Natural killer cell (primary cell): ENCODE measurements at regions not wholly inside any gene's neighbourhood (a gene's known extent, or its start where the extent isn't known, plus 50 kb on each side); places are given as distances from the start of the nearest gene placed in this dataset.
A peak's percentile ranks its signal among the peaks of the same experiment; 100 is the strongest.

Source experiments
- ATAC-seq, 3 donors: fragments of 150-1000 bp in 2 of 3; fragments of 200-7000 bp in 1 of 3; cut with Tn5 transposase; 1 replicate in 1 of 3; 2 replicates in 2 of 3; pipeline ENCODE4 v1.10.0; 2021; ENCODE audit warnings: mild to moderate bottlenecking in 2 of 3, moderate library complexity in 2 of 3
- DNase-seq, 2 donors: peaks; one replicate each; pipeline versions ENCODE4 v3.0.0 to v3.0.0-alpha.2; 2013 to 2021; ENCODE audit warnings: mixed read lengths in 1 of 2
- H3K27ac ChIP-seq: one replicate; pipeline ENCODE4 v1.5.1; 2013; ENCODE audit warnings: mild to moderate bottlenecking, low read length
- H3K27me3 ChIP-seq: one replicate; pipeline ENCODE4 v1.6.1; 2013; ENCODE audit warnings: low read length; ENCODE audit not compliant: control insufficient read depth, insufficient read depth
- H3K36me3 ChIP-seq: one replicate; pipeline ENCODE4 v1.6.1; 2013; ENCODE audit warnings: low read length; ENCODE audit not compliant: control insufficient read depth, insufficient read depth
- H3K4me1 ChIP-seq: one replicate; pipeline ENCODE4 v1.6.1; 2013; ENCODE audit warnings: low read length; ENCODE audit not compliant: control insufficient read depth, insufficient read depth
- H3K4me3 ChIP-seq: one replicate; pipeline ENCODE4 v1.5.1; 2013; ENCODE audit warnings: low read length
- H3K9me3 ChIP-seq: one replicate; pipeline ENCODE4 v1.6.1; 2013; ENCODE audit warnings: low read length; ENCODE audit not compliant: control insufficient read depth, insufficient read depth
- H3K27ac Mint-ChIP-seq, 2 donors: one replicate each; pipeline ENCODE4 v1.8.0; 2022; ENCODE audit warnings: mild to moderate bottlenecking in 2 of 2, mixed read lengths in 2 of 2, moderate library complexity in 1 of 2
- H3K27me3 Mint-ChIP-seq, 2 donors: one replicate each; pipeline ENCODE4 v1.8.0; 2022; ENCODE audit warnings: low read depth in 2 of 2, mixed read lengths in 2 of 2
- H3K36me3 Mint-ChIP-seq: one replicate; pipeline ENCODE4 v1.8.0; 2022; ENCODE audit warnings: mixed read lengths
- H3K4me1 Mint-ChIP-seq, 2 donors: one replicate each; pipeline ENCODE4 v1.8.0; 2022; ENCODE audit warnings: mixed read lengths in 2 of 2
- H3K4me3 Mint-ChIP-seq: one replicate; pipeline ENCODE4 v1.8.0; 2022; ENCODE audit warnings: mild to moderate bottlenecking, moderate library complexity, mixed read lengths
- H3K9me3 Mint-ChIP-seq, 2 donors: one replicate each; pipeline ENCODE4 v1.8.0; 2022; ENCODE audit warnings: mixed read lengths in 2 of 2
- WGBS: methylation state at CpG from one replicate; pipeline ENCODE4 v1.1.7; 2013; ENCODE audit warnings: missing lambda C conversion rate; ENCODE audit not compliant: insufficient coverage; 5-methylcytosine and 5-hydroxymethylcytosine counted together
- intact Hi-C: fragments of 100-400 bp; cut with micrococcal nuclease; formaldehyde crosslinking; loops from one replicate; pipeline ENCODE4 v1.14.2; 2022
- TF ChIP-seq, protein P1 (sequence below): fragments of 200-600 bp; IDR thresholded peaks from one replicate; pipeline ENCODE4 v1.8.0; 2022; ENCODE audit warnings: antibody characterized with exemption

GRCh38 chr13:29940715-29941114 is 90.3 kb upstream of the UBL3 start:
- H3K27ac ChIP-seq, result no peak overlapping the region
- H3K4me1 ChIP-seq, result peaks cover 13% of the 10 kb centered on the region
- 100% methylated on average over 1 of the region's 1 CpG for WGBS
- ATAC-seq, result no peak
- Mint-ChIP-seq H3K9me3 (no peaks in the 10 kb centered on the region), H3K27ac (no peak overlapping the region), H3K27me3 (peaks cover 0 to 16% of the 10 kb centered on the region in 2 donors), H3K4me1 (peaks cover 16 to 18% of the 10 kb centered on the region in 2 donors), H3K36me3 (no peaks in the 10 kb centered on the region), H3K4me3 (no peak overlapping the region)
- H3K27me3 ChIP-seq, result no peaks in the 10 kb centered on the region
- H3K9me3 ChIP-seq, result no peaks in the 10 kb centered on the region
- H3K4me3 ChIP-seq, result no peak overlapping the region
- TF ChIP-seq, protein P1, sequence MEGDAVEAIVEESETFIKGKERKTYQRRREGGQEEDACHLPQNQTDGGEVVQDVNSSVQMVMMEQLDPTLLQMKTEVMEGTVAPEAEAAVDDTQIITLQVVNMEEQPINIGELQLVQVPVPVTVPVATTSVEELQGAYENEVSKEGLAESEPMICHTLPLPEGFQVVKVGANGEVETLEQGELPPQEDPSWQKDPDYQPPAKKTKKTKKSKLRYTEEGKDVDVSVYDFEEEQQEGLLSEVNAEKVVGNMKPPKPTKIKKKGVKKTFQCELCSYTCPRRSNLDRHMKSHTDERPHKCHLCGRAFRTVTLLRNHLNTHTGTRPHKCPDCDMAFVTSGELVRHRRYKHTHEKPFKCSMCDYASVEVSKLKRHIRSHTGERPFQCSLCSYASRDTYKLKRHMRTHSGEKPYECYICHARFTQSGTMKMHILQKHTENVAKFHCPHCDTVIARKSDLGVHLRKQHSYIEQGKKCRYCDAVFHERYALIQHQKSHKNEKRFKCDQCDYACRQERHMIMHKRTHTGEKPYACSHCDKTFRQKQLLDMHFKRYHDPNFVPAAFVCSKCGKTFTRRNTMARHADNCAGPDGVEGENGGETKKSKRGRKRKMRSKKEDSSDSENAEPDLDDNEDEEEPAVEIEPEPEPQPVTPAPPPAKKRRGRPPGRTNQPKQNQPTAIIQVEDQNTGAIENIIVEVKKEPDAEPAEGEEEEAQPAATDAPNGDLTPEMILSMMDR, result no peak
- no peak for DNase-seq
- H3K36me3 ChIP-seq, result no peaks in the 10 kb centered on the region
- intact Hi-C loops, result no loop called here

GRCh38 chr13:29939158-29939557 is 88.7 kb upstream of the UBL3 start:
- Histone ChIP-seq H3K27me3 (no peaks in the 10 kb centered on the region), H3K4me3 (no peak overlapping the region), H3K4me1 (peaks cover 24% of the 10 kb centered on the region), H3K27ac (no peak overlapping the region), H3K36me3 (no peaks in the 10 kb centered on the region), H3K9me3 (no peaks in the 10 kb centered on the region)
- intact Hi-C loops, result no loop called here
- Mint-ChIP-seq H3K4me3 (no peak overlapping the region), H3K27me3 (peaks cover 0 to 19% of the 10 kb centered on the region in 2 donors), H3K27ac (no peak overlapping the region), H3K9me3 (no peaks in the 10 kb centered on the region), H3K36me3 (no peaks in the 10 kb centered on the region), H3K4me1 (peaks cover 24 to 27% of the 10 kb centered on the region in 2 donors)
- WGBS, result 96% methylated on average over 4 of the region's 5 CpGs
- DNase-seq (no peak), ATAC-seq (no peak)
- TF ChIP-seq, protein P1, result no peak

- Mint-ChIP-seq H3K4me3 (no peak overlapping the region), H3K4me1 (peaks cover 24 to 27% of the 10 kb centered on the region in 2 donors), H3K9me3 (no peaks in the 10 kb centered on the region), H3K27me3 (peaks cover 0 to 19% of the 10 kb centered on the region in 2 donors), H3K36me3 (no peaks in the 10 kb centered on the region), H3K27ac (no peak overlapping the region)
- TF ChIP-seq, protein P1, result no peak
- ATAC-seq, result no peak
- 87% methylated on average over 4 of the region's 4 CpGs for WGBS
- intact Hi-C loops, result no loop called here
- Histone ChIP-seq H3K27me3 (no peaks in the 10 kb centered on the region), H3K4me3 (no peak overlapping the region), H3K36me3 (no peaks in the 10 kb centered on the region), H3K9me3 (no peaks in the 10 kb centered on the region), H3K27ac (no peak overlapping the region), H3K4me1 (peaks cover 24% of the 10 kb centered on the region)
- peak in 1 of 2 donors; percentile 65 for DNase-seq
Observed at GRCh38 chr13:29937841-29938240, 87.4 kb upstream of the UBL3 start.

DNA sequence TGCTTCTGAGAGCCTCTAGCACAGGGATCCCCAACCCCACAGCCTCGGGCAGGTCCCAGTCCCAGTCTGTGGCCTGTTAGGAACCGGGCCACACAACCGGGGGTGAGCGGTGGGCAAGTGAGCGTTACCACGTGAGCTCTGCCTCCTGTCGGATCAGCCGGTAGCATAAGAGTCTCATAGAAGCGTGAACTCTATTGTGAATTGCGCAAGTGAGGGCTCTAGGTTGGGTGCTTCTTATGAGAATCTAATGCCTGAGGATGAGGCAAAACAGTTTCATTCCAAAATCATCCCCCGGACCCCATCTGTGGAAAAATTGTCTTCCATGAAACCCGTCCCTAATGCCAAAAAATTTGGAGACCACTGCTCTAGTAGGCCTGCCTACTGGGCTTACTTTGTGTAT is 87.0 kb upstream of the UBL3 start:
- Histone ChIP-seq H3K4me1 (peaks cover 24% of the 10 kb centered on the region), H3K9me3 (no peaks in the 10 kb centered on the region), H3K36me3 (no peaks in the 10 kb centered on the region), H3K27ac (no peak overlapping the region), H3K27me3 (no peaks in the 10 kb centered on the region), H3K4me3 (no peak overlapping the region)
- intact Hi-C loops, result no loop called here
- Mint-ChIP-seq H3K27ac (peak overlapping the region in 1 of 2 donors; percentile 21), H3K36me3 (no peaks in the 10 kb centered on the region), H3K27me3 (peaks cover 0 to 19% of the 10 kb centered on the region in 2 donors), H3K4me3 (no peak overlapping the region), H3K9me3 (no peaks in the 10 kb centered on the region), H3K4me1 (peaks cover 24 to 27% of the 10 kb centered on the region in 2 donors)
- DNase-seq (no peak), ATAC-seq (no peak)
- 93% methylated on average over 12 of the region's 12 CpGs for WGBS
- TF ChIP-seq, protein P1, result no peak
